GM18867 (cell line): ENCODE measurements at regions not wholly inside any gene's neighbourhood (a gene's known extent, or its start where the extent isn't known, plus 50 kb on each side); places are given as distances from the start of the nearest gene placed in this dataset.

ENCODE experiments used
- ATAC-seq: cut with Tn5 transposase; IDR thresholded peaks from one replicate; pipeline ENCODE4 v1.9.1; 2021; ENCODE audit warnings: mild to moderate bottlenecking, moderate library complexity; ENCODE audit not compliant: unreplicated experiment

DNA sequence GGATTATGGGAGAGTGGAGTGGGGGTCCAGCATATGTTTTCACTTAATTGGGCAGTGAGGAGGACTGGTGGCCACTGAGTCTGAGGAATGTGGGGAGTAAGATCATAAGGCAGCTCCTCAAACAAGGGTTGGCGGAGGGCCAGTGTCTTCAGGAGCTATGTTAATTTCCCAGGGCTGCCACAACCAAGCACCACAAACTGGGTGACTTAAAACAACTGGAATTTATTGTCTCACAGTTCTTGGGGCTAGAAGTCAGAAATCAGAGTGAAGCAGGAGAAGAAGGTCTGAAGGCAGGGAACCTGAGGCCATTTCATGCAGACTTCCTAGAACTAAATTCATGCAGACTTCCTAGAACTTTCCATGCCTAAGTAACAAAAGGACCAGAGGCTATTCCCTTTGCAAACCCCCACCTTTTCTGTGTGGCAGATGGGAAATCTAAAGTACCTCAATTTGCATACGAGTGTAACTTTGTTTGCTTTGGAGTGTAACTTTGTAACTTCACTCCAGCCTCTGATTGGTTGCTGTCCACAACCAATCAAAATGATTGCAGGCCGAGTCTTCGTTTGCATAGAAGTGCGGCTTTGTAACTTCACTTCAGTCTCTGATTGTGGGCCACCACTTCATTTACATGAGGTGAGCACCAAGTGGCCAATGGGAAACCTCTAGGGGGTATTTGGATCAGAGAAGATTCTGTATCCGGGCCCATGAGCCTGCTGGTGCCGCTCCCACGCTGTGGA lies 50.5 kb upstream of the ZBED5 start:
- no peak for ATAC-seq
